ENCODE measurements at regions not wholly inside any gene's neighbourhood (a gene's known extent, or its start where the extent isn't known, plus 50 kb on each side); places are given as distances from the start of the nearest gene placed in this dataset.

GRCh38 chr1:30472526-30472925, 250.9 kb downstream of the MATN1 start:
- TF ChIP-seq CTCF (IDR thresholded peaks at IDR 0.05; ENCODE audit: insufficient read depth, low read depth, low read length) = no peak
- TF ChIP-seq EZH2 (IDR thresholded peaks at IDR 0.05; ENCODE audit: insufficient read depth, low read length) = no peak
